AG04450 (cell line): ENCODE measurements at regions not wholly inside any gene's neighbourhood (a gene's known extent, or its start where the extent isn't known, plus 50 kb on each side); places are given as distances from the start of the nearest gene placed in this dataset.

Experiments used
- CTCF ChIA-PET: fragments of 300-600, 350-600 bp; formaldehyde crosslinking; extraction: SDS; loops from one replicate; lab custom pipeline; 2022; ENCODE audit warnings: antibody characterized with exemption, inconsistent platforms; lab: Charles Lee
- POLR2A ChIA-PET: fragments of 350-600 bp; formaldehyde crosslinking; extraction: SDS; loops from one replicate; lab custom pipeline; 2021; ENCODE audit warnings: antibody characterized with exemption, inconsistent platforms; lab: Yijun Ruan, JAX
- DNase-seq: peaks from one replicate; pipeline ENCODE4 v3.0.0-alpha.2; 2011; ENCODE audit warnings: low read depth, low spot score
- H3K27ac ChIP-seq: one replicate; pipeline ENCODE4 v1.5.1; 2012; ENCODE audit warnings: low read depth, low read length, control low read depth
- H3K27me3 ChIP-seq: one replicate; pipeline ENCODE4 v1.6.0; 2012; ENCODE audit warnings: low read length; ENCODE audit not compliant: control insufficient read depth, insufficient read depth
- H3K4me3 ChIP-seq: 2 replicates; pipeline ENCODE4 v1.5.1; 2011; ENCODE audit warnings: mild to moderate bottlenecking, low read depth, low read length, control low read depth
- H3K9me3 ChIP-seq: 2 replicates; pipeline ENCODE4 v1.5.1; 2012; ENCODE audit warnings: low read length; ENCODE audit not compliant: control insufficient read depth, insufficient read depth
- CTCF ChIP-seq: IDR thresholded peaks from 2 replicates; pipeline ENCODE4 v1.5.1; 2011; ENCODE audit warnings: low read depth, low read length, control low read depth, inconsistent platforms

- no peak for DNase-seq
- no peak for TF ChIP-seq CTCF
- H3K27ac ChIP-seq, result no peak overlapping the region
- ChIA-PET POLR2A (no interaction called here), CTCF (no interaction called here)
- no peaks in the 10 kb centered on the region for H3K27me3 ChIP-seq
- H3K4me3 ChIP-seq, result no peak overlapping the region
- no peaks in the 10 kb centered on the region for H3K9me3 ChIP-seq
Observed at GRCh38 chr13:106296723-106297122, 238.7 kb downstream of the EFNB2 start.

- TF ChIP-seq CTCF, result no peak
- Histone ChIP-seq H3K27ac (no peak overlapping the region), H3K27me3 (no peaks in the 10 kb centered on the region), H3K9me3 (no peaks in the 10 kb centered on the region), H3K4me3 (no peak overlapping the region)
- POLR2A ChIA-PET, result no interaction called here
- CTCF ChIA-PET, result no interaction called here
- DNase-seq, result no peak
Observed at GRCh38 chr13:106295971-106296370, 239.5 kb downstream of the EFNB2 start.

- H3K4me3 ChIP-seq, result no peak overlapping the region
- ChIA-PET POLR2A (no interaction called here), CTCF (no interaction called here)
- DNase-seq, result no peak
- no peak overlapping the region for H3K27ac ChIP-seq
- TF ChIP-seq CTCF, result no peak
- no peaks in the 10 kb centered on the region for H3K27me3 ChIP-seq
- no peaks in the 10 kb centered on the region for H3K9me3 ChIP-seq
Observed at GRCh38 chr13:106291006-106291405, 244.5 kb downstream of the EFNB2 start.

GRCh38 chr13:106287351-106287750, 248.1 kb downstream of the EFNB2 start:
- DNase-seq, result no peak
- Histone ChIP-seq H3K4me3 (no peak overlapping the region), H3K27ac (no peak overlapping the region), H3K9me3 (no peaks in the 10 kb centered on the region), H3K27me3 (no peaks in the 10 kb centered on the region)
- no peak for TF ChIP-seq CTCF
- POLR2A ChIA-PET, result no interaction called here
- CTCF ChIA-PET, result no interaction called here

GRCh38 chr13:106286811-106287210, 248.7 kb downstream of the EFNB2 start:
- no peak for DNase-seq
- Histone ChIP-seq H3K27me3 (no peaks in the 10 kb centered on the region), H3K27ac (no peak overlapping the region), H3K4me3 (no peak overlapping the region), H3K9me3 (no peaks in the 10 kb centered on the region)
- ChIA-PET POLR2A (no interaction called here), CTCF (no interaction called here)
- no peak for TF ChIP-seq CTCF
